ENCODE measurements at regions not wholly inside any gene's neighbourhood (a gene's known extent, or its start where the extent isn't known, plus 50 kb on each side); places are given as distances from the start of the nearest gene placed in this dataset.
"Not testable (repeated sequence)": the region's sequence is repeated elsewhere in the genome, so short reads cannot be mapped to it uniquely, and the experiment has no call there.

DNA sequence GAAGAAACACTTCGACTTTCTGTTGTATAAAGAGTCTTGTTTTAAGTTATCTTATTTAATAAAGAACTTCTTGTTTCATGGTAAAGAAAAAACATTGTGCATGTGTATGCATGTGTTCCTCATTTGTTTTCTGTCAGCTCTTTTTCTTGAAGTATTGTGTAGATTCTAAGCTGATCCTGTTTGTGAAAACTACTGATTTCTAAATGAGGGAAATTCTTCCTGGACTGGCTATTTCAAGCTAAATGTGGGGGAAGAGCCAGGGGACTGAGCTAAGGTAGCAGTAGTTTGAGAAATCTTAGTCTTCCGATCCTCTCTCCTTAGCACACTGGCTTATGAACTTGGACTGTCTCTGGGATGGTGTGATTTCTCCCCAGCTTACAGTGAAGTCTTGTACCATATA, 56.4 kb upstream of the RBMS1 start:
- no peak for DNase-seq (ENCODE audit: low spot score)

DNA sequence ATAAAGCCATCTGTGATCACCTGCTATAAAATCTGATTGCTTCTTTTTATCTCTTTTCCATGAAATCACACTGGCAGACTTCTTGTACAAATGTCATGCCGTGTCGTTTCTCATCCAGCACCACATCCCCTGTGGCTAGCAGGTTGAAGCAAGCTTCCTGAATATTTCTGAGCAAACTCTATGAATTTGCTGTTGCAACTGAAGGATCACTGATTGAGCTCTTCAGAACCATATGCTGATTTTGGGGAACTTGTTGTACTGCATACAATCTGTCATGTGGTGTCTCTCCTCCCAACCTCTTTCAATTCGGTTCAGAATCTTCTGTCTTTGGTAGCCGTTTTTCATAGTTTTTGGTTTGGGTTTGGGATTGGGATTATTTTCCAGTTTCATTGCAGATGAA, 57.7 kb upstream of the RBMS1 start:
- no peak for DNase-seq (ENCODE audit: low spot score)

GRCh38 chr2:160555420-160556071, 61.9 kb upstream of the RBMS1 start:
- DNase-seq (ENCODE audit: low spot score), result no peak

DNA sequence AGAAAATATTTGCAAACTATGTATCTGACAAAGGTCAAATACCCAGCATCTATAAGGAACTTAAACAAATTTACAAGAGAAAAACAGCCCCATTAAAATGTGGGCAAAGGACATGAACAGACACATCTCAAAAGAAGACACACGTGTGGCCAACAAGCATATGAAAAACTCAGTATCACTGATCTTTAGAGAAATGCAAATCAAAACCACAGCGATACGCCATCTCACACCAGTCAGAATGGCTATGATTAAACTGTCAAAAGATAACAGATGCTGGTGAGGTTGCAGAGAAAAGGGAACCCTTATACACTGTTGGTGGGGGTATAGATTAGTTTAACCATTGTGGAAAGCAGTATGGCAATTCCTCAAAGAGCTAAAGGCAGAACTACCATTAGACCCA, 64.3 kb upstream of the RBMS1 start:
- DNase-seq (ENCODE audit: low spot score), result no peak

DNA sequence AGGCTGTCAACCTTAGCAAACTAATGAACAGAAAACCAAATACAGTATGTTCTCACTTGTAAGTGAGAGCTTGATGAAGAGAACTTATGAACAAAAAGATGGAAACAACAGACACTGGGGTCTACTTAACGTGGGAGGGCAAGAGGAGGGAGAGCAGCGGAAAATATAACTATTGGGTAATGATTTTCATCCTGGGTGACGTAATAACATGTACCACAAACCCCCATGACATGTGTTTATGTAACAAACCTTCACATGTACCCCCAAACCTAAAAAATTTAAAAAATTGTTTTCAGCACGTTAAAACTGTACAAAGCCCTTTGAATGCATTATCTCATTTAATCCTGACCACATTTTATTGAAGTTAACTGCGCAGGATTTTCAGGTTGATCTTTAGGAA, 64.9 kb upstream of the RBMS1 start:
- DNase-seq (ENCODE audit: low spot score), result no peak

DNA sequence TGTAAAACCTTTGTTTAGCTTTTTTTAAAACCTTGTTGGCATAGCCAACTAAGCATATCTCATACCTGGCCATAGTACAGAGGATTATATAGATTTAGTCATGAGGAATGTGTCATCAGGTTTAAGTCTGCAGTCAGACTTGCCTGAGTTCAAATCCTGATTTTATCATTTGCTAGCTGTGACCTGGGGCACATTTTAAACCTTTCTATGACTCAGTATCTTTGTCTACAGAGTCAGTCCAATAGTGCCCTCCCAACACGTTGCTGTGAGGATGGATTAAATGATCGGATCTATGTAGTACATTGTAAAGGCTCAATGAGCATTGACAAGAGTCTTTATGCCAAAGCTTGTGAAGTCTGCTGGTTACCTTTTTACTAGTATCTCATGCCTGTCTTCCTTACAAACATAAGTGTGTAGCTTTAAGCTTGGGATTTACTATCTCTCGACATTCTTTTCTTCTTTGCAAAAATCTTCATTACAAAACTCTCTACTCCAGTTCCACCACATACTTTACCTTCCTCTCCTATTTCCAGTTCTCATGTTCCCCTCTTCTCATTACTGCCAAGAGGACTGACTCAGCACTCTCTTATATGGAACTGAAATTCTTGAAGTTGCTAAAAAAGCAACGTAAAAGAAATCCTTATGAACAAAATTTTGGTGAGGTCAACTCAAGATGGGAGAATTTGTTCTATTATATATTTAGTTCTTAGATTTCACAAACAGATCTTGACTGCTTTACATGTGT, 68.1 kb upstream of the RBMS1 start:
- DNase-seq (ENCODE audit: low spot score), result no peak

GRCh38 chr2:160562730-160563129, 69.1 kb upstream of the RBMS1 start:
- DNase-seq (ENCODE audit: low spot score), result no peak

GRCh38 chr2:160564591-160564990, 71.0 kb upstream of the RBMS1 start:
- DNase-seq (ENCODE audit: low spot score), result no peak

- DNase-seq (ENCODE audit: low spot score), result no peak
These were observed 71.7 kb upstream of the RBMS1 start for GRCh38 chr2:160565099-160565845.

GRCh38 chr2:160566717-160567116, 73.1 kb upstream of the RBMS1 start:
- DNase-seq (ENCODE audit: low spot score), result no peak

DNA sequence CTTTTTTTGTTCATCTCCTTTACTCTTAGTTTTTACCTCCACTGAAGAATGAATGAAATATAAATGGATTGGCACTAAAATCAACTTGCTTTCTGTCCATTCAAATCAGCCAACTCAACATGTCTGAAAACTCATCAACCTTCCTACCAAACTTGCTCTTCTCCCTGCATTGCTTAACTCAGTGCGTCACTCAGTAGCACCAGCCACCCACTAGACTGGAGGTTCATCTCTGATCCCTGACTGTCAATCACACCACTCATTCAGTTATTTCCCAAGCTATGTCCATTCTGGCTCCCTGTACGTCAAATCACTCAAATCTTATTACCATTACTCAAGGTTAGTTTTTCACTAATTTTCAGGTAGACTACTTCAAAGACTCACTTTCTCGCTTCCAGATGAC, 75.2 kb upstream of the RBMS1 start:
- no peak for DNase-seq (ENCODE audit: low spot score)

DNA sequence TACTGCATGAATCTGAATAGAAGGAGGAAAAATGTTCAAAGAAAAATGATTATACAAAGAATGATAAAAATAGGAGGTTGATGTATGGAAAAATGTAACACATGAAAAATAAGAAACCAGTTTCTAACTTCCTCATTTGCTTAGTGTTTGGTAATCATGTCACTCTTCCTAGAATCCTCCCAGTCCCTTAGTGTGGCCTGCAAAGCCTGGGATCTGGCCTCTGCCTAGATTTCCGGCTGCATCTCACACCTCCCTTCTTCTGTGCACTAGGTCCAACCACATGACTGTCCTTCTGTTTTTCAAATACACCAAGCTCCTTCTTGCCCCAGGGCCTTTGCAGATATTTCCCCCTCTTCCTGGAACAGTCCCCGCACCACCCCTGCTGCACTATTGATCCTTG, 76.8 kb upstream of the RBMS1 start:
- no peak for DNase-seq (ENCODE audit: low spot score)

DNA sequence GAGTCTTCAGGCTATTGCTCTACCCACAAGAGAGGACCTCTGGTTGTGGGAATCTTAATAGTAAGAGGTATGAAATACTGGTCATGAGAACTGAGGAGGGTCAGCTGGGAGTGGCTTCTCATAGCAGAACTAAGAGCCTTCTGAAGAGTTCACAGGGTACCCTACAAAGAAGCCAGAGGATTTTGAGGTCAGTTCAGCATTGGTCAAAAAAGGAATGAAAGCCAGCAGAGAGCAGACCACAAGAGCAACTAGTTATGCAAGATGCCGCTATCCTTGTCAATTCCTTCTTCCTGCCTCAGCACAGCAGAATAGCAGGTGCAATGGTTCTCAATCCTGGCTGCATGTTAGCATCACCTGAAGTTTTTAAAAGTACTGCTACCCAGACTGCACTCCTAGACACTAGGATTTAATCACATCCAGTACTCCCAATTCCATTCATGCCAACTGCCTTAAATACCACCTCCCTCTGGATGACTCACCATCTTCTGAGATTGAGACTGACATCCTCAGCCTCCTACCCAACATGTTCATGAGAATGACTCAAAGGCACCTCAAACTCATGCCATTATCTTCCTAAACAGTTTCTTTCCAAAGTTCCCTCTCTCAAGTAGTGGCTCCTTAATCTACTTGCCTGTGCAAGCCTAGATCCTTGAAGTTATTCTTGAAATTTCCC, 81.0 kb upstream of the RBMS1 start:
- no peak for DNase-seq (ENCODE audit: low spot score)

DNA sequence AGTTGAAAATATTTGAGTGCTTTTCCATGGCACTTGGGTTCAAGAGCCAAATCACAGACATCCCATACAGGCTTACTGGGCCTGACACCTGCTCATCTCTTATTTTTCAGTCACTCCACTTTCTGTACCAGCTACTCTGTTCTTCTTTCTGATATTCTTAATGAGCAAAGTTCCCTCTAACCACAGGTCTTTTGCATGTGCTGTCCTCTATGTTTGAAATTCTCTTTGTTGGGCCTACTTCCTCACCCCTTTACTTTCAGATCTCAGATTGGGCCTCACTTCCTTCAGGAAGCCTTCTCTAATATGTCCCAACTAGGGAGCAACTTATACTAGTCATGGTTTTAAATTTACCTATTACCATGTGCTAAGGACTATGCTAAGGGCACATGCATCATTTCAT, 81.8 kb upstream of the RBMS1 start:
- DNase-seq (ENCODE audit: low spot score), result no peak

DNA sequence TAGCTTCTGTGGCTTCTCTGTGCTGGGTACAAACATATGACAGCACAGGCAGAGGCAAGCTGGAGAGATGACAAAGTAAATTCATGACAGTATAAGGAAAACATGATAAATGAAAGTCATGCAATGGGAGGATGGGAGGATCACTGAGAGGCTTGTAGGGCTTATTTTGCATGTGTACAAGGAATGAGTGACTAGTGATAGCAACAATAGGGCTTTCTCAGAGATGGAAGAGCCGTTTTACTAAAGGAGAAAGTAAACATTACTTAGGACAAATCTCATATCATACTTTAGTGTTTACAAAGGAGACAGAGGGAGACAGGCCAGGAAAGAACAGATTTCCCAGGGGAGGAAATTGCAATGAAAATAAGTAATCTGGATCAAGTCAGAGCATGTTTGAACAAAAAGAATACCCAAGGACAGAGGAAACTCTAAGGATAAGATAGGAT, 82.5 kb upstream of the RBMS1 start:
- no peak for DNase-seq (ENCODE audit: low spot score)

GRCh38 chr2:160577081-160577480, 83.5 kb upstream of the RBMS1 start:
- DNase-seq (ENCODE audit: low spot score), result not testable (repeated sequence)

- no peak for DNase-seq (ENCODE audit: low spot score)
These were observed 87.4 kb upstream of the RBMS1 start for GRCh38 chr2:160581035-160581434.

DNA sequence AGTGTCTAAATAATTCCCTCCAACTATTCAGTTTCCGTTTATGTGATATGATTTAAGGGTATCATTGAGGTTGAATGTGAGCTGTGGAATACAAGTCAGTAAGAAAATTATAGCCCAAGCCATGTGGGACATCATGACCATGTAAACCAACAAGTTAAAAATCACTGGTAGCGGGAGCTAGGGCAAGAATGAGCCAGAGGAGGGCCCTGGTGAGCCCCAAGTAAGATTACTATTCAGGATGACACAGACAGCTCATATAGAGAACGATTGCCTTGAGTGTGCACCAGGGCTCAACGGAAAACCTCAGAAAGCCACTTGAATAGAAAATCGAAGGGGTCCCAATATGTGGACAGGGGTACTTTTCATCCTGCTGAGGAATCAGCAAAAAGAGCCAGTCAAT, 87.8 kb upstream of the RBMS1 start:
- DNase-seq (ENCODE audit: low spot score), result no peak

- DNase-seq (ENCODE audit: low spot score), result no peak
These were observed 88.5 kb upstream of the RBMS1 start for GRCh38 chr2:160582081-160582480.

GRCh38 chr2:160582490-160583145, 89.0 kb upstream of the RBMS1 start:
- no peak for DNase-seq (ENCODE audit: low spot score)

- DNase-seq (ENCODE audit: low spot score), result no peak
These were observed 89.5 kb upstream of the RBMS1 start for GRCh38 chr2:160583146-160583535.
